ENCODE measurements at regions not wholly inside any gene's neighbourhood (a gene's known extent, or its start where the extent isn't known, plus 50 kb on each side); places are given as distances from the start of the nearest gene placed in this dataset.

DNA sequence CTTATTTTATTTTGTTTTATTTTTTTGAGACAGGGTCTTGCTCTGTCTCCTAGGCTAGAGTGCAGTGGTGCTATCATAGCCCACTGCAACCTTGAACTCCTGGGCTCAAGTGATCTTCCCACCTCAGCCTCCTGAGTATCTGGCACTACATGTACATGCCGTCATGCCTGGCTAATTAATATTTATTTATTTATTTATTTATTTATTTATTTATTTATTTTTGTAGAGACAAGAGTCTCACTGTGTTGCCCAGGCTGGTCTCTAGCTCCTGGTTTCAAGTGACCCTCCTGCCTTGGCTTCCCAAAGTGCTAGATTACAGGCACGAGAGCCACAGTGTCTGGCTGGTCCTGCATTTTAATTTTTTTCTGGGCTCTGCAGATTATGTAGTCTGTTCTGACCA lies 84.9 kb upstream of the BCOR start:
- no peak for DNase-seq

DNA sequence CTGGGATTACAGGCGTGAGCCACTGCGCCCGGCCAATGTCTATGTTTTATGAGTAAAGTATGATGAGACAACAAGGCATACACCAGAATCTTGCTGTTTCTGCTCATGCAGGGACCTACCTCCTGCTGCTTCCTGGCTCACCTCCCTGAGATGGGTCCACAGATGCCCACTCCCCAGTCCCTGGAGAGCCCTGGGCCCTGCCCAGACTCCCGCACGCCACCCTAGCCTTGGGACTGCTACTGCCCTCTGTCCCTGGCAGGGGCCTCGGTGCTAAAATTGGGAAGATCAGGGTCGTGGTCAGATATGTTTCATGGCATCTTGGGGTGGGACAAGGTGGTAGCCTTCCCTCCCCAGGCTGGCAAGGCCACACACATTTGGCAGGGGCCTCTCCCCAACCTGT lies 84.3 kb upstream of the BCOR start:
- DNase-seq, result no peak

DNA sequence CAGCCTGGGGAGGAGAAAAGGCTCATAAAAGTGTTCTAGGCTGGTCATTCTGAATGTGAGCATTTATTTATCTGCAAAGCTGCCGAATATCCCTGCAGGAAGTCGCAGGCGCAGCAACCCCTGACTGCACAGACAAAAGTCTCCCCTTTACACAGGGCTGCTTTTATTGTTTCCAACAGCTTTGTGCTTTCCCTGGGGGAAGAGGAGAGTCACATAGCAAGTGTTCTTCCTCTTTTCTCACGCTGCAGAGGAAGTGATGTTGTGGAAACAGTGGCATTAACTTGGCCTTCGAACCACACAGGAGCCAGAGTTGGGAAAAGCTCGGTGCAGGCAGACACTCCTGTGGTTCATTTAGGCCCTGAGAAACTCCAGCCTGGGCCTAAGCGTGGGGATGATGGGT lies 81.5 kb upstream of the BCOR start:
- DNase-seq, result no peak

DNA sequence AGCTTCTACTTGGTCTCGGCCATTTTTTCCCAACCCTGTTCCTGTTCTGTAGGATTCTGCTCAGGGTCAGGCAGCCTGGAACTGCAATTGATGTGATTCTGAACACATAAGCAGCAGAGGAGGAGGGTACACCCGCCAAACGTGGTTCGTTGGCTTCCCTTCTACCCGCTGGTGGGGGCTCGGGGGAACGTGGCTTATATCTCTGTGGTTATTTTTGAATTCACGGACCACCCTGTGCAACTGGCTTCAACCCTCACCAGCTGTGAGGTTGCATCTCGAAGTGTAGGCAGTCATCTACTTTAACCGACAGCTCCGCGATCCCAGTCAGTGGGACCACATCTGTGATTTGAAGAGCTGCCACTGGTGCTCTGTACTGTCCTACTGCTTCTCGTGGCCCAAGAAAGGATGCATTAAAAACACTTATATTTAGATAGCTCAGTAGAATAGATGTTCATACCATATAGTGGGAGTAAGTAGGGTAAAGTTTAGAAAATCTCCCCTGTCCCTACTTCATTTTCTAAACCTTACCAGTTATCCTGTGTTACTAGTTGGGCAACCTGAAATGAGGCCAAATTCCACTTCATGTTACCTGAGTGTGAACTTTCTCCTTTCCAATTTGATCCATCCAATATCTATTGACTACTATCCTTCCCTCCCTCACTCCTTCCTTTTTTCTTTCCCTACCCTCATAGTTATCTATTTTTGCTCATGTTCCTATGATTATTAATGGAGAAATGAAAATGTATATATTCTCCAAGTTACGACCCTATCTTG lies 80.4 kb upstream of the BCOR start:
- DNase-seq, result no peak

DNA sequence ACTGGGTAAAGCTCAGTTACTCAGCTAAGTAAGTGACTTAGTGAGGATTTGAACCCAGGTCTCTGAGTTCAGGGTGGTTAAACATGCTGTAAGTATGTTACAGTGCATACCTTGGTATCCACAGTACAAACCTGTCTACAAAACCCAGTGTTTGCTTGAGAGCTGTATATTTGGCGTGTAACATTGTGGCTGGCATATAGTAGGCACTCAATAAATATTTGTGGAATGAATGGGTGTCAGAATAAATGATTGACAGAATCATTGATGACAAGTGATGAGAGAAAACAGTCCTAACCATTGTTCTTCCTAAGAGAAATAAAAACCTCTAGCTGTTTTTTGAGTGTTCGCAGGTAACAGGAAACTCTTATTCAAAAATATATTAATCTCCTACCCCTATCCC lies 79.7 kb upstream of the BCOR start:
- no peak for DNase-seq

DNA sequence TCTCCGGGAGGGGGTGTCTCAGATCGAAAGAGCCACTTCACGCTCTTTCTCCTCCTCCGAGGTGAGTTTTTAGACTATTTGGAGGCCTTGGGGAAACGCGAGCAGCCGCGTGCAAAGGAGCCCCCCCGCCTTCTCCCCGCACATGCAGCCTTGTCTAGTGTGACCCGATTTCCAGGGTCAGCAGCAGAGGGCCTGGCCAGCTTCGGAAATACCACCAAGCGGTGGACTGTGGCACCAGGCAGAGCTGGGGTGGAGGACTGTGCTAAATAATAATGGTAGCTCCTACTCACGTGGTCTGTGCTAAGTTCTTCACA lies 79.3 kb upstream of the BCOR start:
- no peak for DNase-seq

DNA sequence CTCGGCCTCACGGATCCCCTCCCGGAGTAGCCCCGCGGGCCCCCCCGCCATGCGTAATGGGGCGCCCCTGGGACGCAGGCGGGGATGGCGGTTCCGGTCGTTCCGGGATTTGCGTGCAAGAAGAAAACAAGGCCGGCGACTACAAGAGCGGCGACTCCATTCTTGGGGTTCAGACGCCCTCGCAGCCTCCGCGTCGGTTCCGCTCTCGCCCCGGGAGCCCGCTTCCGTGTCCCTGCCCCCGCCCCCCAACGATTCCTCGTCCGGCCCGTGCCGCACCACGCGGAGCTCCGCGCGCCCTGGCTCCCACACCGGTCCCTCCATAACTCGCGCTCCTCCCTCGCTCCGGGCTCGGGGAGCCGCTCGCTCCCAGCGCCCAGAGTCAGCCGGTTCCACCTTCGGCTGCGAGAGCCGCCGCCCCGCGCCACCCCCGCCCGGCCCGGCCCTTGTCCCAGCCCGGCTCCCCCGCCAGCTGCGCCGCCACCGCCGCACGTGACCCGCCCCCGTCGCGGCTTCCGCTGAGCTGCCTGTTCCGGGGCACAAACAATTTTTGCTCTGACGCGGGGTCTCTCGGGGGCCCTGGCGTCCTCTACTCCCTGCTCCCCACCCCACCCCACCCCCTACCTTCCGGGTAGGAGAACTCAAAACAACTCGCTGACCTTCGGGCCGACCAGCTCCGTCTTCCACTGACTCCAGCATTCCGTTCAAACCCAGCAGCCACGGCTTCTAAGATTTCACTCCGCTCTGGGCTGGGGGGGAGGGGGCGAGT lies 78.8 kb upstream of the BCOR start:
- no peak for DNase-seq

DNA sequence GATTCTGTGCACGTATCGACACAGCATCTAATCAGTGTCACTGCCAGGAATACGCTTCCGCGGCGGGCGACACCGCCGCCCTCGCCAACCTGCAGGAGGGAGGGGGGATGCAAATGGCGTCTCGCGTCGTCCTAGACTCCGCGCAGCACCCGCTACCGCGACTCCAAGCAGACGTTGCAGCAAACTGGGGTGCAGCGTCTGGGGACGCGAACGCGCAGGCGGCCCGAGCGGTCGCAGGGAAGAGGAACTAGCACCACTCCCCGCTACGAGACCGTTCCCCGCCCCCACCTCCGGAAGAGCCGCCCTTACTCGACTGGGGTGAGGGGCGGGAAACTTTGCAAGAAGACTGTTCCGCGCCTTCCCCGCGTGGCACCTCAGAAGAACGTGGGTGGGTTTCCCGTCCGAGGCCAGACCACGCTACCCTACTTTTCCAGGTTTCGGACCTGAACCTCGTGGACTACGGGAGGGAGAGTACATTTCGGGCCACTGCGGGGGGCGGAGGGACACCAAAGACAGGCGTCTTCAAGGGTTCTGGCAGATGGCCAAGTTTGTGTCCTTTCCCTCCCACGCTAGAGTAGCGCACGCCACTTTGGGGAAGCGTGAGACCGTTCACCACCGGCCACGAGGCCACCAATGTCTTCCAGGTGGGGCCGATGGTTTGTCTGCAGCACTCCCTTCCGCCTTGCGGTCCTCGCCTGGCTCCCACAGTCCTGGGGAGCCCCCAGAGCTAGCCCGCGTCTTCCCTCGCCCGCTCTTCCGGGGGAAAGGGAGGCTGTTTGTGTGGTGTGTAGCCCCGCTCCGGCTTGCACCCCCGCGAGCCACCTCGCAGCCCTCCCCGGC lies 78.0 kb upstream of the BCOR start:
- DNase-seq, result no peak

DNA sequence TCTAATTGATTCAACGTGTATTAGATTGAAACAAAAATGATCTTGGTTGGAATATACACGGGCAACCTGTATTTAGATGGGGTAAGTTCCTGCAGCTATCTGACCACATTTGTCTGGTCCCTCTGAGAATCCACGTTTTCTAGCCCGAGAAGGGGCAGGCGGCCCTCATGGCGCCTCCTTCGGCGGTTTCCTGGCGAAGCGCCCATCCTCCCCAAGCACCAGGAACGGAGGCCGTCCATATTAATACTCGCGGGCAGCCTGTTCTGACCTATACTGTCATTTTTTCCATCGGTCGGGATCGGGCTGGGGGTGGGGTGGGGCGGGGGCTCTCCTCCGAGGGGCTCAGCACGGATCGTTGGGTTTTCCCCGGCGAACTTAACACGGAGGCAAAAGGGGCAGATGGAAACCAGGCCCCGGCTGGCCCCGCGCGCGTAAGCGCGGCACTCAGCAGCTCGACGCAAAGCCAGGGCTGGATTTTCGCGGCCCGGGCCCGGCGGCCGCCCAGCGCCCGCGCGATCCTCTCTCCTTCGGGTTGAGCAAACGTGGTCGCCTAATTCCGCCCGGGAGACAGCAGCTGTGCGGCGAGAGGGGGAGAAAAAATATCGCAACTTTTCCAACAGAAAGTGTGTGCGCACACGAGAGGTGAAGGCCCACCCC lies 77.2 kb upstream of the BCOR start:
- DNase-seq, result no peak

DNA sequence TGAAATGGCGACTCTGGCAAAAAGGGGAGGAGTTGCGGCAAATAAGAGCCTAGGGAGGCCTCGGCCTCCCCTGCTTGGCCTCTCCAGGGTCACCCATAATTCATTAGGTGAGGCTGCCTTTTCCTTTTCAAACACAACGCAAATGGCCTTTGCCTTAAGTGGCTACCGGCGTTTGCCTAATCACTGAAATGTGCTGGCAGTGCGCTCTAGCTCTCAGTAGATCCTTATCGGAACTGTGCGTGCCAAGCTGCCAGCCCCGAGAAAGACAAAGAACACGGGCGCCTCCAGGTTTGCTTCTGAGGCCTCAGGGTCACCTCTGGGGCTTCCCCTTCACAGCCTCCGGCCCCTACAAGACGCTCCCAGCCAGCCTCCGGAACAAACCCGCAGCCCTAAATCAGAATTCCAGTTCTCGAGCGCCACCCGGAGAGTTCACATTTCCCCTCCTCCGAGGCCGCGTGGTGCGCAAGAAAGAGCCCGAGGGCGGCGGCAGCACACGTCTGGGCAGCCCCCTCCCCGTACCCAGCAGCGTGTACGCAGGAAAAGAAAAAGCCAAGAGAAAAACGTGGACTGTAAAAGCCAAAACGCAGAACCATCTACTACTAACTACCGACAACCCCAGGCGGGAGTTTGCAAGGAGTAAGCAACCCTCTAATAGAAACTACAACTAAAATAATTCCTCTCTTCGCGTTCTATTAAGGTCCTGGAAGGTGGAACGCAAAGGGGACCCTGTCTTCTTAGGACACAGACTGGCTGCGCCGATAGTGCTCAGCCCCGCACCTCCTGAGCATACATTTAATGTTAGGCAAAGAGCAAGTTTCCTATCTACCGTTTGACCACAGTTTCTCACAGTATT lies 76.5 kb upstream of the BCOR start:
- no peak for DNase-seq

DNA sequence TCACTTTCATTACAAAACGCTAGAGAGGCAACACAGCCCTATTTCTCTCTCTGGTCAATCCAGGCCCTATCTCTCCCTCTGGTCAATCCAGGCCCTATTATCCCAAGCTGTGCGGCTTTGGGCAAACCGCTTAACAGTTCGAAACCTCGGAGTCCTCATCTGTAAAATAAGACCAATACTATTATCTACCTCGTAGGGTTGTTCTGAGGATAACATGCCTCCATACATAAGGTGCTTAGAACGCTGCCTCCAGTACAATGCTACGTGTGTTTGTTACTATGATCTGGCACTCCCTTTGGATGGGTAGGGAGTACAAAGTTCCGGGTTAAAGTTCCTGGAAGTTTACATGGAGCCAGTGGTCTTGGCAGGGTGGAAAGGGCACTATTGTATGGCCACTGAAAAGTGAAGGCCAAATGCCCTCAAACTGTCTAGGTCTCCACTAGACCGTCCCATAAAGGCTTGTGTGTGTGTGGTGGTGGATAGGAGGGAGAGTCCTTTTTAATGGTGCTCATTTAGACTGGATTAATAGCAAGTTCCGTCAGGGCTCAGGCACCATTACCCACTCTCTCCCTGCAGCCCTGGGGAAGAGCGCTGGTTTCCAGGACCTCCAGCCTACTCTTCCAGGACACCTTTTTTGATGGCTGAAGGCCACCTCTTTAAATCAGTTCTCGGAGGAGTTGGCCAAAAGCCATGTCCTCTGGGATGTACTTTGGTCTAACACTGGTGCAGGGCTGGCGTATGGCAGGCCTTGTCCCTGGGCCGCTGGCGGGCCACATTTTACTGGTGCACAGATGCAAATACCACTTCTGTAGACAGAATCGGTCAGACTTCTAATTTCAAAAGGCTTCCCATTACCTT lies 75.6 kb upstream of the BCOR start:
- DNase-seq, result no peak

DNA sequence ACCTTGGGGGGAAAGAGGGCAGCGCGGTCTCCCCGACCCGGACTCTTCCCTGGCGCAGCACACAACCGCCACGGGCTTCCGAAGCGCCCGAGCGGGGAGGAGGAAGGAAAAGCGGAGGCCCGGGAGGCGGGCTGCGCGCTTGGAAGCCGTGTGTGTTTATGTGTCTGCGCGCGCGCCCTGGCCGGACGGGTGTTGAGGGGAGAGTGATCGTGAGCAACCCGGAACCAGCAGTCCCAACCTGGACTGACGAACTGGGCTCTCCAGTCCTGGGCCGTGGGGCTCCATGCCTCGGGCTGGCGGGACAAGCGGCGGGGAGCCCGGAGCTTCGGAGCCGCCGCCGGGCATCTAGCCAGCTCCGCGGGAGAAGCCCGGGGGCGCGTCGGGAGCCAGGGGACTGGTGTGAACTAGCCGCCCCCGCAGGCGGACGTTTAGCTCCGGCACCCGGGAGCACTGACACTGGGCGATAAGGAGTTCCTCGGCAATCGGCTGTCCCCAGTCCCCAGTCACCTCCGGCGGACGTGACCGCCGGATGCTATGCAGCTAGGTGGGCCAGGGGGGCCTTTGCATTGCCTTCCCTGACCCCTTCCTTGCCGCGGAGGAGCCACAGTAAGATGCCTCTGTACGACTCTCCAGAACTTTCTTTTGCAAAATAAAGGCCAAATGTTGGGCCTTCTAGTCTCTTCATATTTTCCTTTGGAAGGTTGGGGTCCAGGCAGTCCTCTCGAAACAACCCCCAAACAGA lies 74.8 kb upstream of the BCOR start:
- no peak for DNase-seq

DNA sequence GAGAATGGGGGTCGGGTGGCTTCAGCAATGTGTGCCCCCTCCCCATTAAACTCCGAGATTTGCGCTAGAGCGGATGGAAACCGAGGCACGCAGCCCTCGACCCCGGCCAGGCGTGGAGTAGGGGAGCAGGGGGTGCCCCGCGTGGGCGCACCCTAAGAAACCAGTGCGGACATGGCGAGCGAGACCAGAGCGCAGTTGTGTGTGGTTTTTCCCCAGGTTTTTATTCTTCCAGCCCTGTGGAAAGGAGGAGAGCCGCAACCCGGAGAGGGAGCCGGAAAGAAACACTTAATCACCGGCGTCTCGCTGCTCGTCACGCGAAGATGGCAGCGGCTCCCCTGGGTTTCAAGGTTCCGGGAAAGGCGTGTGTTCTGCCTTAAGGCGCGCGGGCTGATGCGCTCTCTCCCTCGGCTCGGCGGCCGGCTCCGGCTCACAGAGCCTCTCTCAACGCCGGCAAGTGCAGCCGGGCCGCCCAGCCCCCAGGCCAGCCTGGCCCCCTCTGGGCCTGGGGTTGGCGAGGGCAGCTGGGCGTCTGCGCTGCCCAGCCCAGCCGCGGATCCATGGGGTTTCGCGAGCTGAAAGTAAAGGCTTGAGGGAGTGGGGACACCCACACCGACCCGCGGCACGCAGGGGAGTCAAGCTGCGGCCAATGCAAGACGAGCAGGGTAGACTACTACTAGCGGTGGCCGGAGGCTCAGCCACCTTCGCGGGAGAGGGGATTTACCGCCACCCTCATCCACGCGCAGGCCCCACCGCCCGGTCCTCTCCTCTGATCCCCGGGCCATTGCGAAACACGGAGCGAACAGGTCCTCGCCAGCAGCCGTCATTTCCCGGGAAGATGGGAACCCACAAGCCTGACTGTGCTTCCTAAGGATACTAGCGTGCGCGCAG lies 74.0 kb upstream of the BCOR start:
- DNase-seq, result no peak

DNA sequence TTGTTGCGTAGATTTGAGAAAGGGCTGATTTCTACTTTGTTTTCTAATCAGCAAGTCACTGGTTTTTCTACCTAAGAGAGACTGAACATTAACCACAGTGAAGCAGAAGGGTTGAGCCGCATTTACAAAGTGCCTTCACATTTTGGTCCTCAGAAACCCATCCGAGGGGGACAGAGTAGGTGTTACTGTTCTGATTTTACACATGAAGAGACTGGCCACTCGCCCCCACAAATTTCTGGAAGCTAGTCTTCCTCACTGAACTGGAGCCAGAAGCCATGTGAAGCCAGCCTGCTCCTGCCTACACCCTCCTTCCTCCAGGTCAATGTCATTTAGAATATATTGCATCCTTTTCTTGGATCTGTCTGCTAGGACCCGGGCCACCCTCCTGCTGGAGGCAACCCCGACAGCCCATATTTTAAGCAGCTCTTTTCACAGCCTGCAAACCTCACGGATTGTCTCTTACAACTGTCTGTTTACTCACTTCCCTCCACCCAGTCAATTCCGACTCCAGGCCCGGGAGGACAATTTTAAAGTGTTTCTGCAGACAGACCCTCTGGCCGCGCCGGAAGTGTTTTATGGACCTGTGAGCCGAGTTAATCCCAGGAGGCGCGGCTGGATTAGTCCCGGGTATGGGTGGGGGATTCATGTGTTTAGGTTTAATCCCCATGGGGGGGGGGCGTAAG lies 73.2 kb upstream of the BCOR start:
- DNase-seq, result no peak

DNA sequence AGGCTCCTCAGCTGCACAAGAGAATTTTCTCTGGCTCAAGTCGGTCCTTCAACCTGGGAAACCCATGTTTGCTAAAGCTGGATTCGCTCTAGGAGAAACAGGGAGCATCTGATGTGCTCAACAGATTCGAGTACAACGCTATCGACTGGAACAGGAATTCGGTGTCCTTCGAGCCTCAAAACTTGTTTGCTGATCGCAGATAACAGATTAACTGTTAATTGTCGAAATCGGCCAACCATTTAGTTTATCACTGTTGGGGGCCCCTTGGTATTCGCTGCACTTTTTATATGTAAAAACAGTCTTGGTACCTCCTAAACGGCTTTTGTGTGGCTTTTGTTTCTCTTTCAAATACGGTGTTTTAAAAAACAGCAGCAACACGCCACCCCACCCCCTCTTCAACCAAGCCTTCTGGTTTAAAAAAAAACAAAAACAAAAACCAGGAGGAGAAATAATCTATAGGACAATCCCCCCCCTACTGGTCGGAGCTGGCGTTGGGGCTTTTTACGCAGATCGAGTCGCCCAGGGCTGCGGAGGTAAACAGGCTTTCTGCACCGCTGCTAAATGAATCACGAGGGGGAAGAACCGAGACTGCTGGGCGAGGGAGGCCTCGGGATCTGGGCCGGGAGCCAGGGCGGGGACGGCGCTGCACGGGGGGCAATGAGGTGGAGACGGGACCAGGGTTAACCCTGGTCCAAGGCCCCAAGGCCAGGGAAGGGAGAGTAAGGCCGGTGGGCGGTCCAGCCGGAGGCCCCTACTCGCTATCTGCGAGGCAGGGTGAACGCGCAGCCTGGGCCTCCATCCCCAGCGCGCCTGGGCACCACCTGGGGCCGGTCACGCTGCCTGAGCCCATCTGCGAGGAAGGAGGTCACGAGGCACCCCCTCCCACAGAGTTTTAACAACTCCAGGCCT lies 71.7 kb upstream of the BCOR start:
- no peak for DNase-seq

DNA sequence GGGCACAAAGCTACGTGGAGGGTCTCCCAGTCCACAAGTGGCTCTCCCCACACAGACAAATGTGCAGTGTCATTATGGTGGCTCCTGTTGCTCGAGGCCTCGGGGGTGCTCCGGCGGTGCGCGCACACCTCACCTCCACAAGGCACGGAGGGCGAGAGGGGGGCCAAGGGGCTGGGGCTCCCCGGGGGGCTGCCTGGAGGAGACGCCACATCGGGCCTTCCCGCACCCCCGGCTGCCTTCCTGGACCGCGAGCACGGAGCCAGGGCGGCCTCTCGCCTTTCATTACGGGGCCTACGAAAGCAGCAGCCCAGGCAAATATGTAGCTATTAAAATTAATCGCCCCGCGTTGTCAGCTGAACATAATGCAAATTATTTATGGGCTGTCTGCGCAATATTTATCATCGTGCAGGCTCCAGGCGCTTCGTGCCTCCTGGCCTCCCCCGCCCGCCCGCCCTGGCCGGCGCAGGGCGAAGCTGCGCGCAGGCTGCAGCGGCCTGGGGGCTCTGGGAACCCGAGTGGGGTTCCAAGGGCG lies 70.8 kb upstream of the BCOR start:
- DNase-seq, result no peak

Data from renal pelvis (tissue), 1 donor.